Breast epithelium (tissue), 3 donors: ENCODE measurements at regions not wholly inside any gene's neighbourhood (a gene's known extent, or its start where the extent isn't known, plus 50 kb on each side); places are given as distances from the start of the nearest gene placed in this dataset.
"Not testable (repeated sequence)": the region's sequence is repeated elsewhere in the genome, so short reads cannot be mapped to it uniquely, and the experiment has no call there.

ENCODE experiments used
- POLR2A ChIP-seq: fragments of 450-650 bp; IDR thresholded peaks from one replicate; pipeline ENCODE4 v1.6.1; 2016; ENCODE audit warnings: antibody characterized with exemption, mild to moderate bottlenecking, moderate library complexity
- POLR2AphosphoS5 ChIP-seq, 3 donors: sonication (generic); formaldehyde crosslinking; IDR thresholded peaks; one replicate each; pipeline ENCODE4 v1.6.1; 2017; ENCODE audit warnings: antibody characterized with exemption in 3 of 3
- TF ChIP-seq, protein P1 (sequence below), 3 donors: fragments of 450-650 bp; IDR thresholded peaks; one replicate each; pipeline ENCODE4 v1.5.1; 2016 to 2017; ENCODE audit warnings: antibody characterized with exemption in 3 of 3, mild to moderate bottlenecking in 3 of 3, moderate library complexity in 3 of 3

DNA sequence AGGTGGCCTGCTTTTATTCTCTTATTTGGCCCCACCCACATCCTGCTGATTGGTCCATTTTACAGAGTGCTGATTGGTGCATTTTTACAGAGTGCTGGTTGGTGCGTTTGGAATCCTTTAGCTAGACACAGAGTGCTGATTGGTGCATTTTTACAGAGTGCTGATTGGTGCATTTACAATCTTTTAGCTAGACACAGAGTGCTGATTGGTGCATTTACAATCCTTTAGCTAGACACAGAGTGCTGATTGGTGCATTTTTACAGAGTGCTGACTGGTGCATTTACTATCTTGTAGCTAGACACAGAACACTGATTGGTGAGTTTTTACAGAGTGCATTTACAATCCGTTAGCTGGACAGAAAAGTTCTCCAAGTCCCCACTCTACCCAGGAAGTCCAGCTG lies 720.6 kb downstream of the PDCD6IP start:
- not testable (repeated sequence) for TF ChIP-seq POLR2A; POLR2AphosphoS5 (IDR thresholded peaks at IDR 0.05)
- TF ChIP-seq, protein P1, sequence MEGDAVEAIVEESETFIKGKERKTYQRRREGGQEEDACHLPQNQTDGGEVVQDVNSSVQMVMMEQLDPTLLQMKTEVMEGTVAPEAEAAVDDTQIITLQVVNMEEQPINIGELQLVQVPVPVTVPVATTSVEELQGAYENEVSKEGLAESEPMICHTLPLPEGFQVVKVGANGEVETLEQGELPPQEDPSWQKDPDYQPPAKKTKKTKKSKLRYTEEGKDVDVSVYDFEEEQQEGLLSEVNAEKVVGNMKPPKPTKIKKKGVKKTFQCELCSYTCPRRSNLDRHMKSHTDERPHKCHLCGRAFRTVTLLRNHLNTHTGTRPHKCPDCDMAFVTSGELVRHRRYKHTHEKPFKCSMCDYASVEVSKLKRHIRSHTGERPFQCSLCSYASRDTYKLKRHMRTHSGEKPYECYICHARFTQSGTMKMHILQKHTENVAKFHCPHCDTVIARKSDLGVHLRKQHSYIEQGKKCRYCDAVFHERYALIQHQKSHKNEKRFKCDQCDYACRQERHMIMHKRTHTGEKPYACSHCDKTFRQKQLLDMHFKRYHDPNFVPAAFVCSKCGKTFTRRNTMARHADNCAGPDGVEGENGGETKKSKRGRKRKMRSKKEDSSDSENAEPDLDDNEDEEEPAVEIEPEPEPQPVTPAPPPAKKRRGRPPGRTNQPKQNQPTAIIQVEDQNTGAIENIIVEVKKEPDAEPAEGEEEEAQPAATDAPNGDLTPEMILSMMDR (IDR thresholded peaks at IDR 0.05), result not testable (repeated sequence)
